ENCODE measurements at regions not wholly inside any gene's neighbourhood (a gene's known extent, or its start where the extent isn't known, plus 50 kb on each side); places are given as distances from the start of the nearest gene placed in this dataset.

DNA sequence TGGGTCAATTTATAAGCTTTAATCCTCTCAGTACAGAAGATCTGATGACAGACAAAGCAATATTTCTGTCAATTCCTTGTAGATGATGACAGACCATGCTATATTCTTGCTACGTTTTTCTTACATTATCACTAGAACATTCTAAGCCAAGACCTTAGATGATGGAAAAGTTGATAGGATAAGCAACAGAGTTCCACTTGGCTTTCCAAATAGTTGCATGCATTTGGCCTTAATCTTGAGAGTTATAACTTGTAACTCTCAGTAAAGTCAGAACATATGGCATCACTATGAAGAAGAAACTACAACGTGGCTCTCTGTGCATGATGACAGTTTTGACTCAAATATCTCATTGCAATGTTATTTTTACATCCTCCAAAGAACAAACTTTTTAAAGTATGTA lies 544.3 kb upstream of the LRRC4C start:
- TF ChIP-seq, protein P1, sequence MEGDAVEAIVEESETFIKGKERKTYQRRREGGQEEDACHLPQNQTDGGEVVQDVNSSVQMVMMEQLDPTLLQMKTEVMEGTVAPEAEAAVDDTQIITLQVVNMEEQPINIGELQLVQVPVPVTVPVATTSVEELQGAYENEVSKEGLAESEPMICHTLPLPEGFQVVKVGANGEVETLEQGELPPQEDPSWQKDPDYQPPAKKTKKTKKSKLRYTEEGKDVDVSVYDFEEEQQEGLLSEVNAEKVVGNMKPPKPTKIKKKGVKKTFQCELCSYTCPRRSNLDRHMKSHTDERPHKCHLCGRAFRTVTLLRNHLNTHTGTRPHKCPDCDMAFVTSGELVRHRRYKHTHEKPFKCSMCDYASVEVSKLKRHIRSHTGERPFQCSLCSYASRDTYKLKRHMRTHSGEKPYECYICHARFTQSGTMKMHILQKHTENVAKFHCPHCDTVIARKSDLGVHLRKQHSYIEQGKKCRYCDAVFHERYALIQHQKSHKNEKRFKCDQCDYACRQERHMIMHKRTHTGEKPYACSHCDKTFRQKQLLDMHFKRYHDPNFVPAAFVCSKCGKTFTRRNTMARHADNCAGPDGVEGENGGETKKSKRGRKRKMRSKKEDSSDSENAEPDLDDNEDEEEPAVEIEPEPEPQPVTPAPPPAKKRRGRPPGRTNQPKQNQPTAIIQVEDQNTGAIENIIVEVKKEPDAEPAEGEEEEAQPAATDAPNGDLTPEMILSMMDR (CRISPR knock-in tag; IDR thresholded peaks at IDR 0.05) = no peak
- TF ChIP-seq FOXK2 (IDR thresholded peaks at IDR 0.05) = no peak
- TF ChIP-seq, protein P2, sequence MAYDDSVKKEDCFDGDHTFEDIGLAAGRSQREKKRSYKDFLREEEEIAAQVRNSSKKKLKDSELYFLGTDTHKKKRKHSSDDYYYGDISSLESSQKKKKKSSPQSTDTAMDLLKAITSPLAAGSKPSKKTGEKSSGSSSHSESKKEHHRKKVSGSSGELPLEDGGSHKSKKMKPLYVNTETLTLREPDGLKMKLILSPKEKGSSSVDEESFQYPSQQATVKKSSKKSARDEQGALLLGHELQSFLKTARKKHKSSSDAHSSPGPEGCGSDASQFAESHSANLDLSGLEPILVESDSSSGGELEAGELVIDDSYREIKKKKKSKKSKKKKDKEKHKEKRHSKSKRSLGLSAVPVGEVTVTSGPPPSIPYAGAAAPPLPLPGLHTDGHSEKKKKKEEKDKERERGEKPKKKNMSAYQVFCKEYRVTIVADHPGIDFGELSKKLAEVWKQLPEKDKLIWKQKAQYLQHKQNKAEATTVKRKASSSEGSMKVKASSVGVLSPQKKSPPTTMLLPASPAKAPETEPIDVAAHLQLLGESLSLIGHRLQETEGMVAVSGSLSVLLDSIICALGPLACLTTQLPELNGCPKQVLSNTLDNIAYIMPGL (CRISPR knock-in tag; IDR thresholded peaks at IDR 0.05; ENCODE audit: borderline replicate concordance in 1 of 2, low read depth in 1 of 2) = no peak
- no peak for TF ChIP-seq ETV6 (CRISPR knock-in tag; conservative IDR thresholded peaks at IDR 0.05)
- TF ChIP-seq, protein P3, sequence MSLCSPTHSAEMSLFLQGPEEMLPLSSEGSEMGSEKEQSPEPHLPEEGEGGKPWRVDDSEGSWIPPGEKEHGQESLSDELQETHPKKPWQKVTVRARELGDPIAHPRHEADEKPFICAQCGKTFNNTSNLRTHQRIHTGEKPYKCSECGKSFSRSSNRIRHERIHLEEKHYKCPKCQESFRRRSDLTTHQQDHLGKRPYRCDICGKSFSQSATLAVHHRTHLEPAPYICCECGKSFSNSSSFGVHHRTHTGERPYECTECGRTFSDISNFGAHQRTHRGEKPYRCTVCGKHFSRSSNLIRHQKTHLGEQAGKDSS (CRISPR knock-in tag; IDR thresholded peaks at IDR 0.05; ENCODE audit: borderline replicate concordance, low read depth) = no peak
- no peak for TF ChIP-seq SMAD1 (CRISPR knock-in tag; IDR thresholded peaks at IDR 0.05; ENCODE audit: borderline replicate concordance, low read depth)
- no peak for TF ChIP-seq ZNF207 (IDR thresholded peaks at IDR 0.05; ENCODE audit: borderline replicate concordance)
- TF ChIP-seq TAF1 (CRISPR knock-in tag; IDR thresholded peaks at IDR 0.05) = no peak
- TF ChIP-seq TCF12 (IDR thresholded peaks at IDR 0.05) = no peak
- no peak for TF ChIP-seq TCF12 (CRISPR knock-in tag; IDR thresholded peaks at IDR 0.05)
- TF ChIP-seq POLR2AphosphoS5 (IDR thresholded peaks at IDR 0.05; ENCODE audit: low read depth, low read length) = no peak
- TF ChIP-seq, protein P4, sequence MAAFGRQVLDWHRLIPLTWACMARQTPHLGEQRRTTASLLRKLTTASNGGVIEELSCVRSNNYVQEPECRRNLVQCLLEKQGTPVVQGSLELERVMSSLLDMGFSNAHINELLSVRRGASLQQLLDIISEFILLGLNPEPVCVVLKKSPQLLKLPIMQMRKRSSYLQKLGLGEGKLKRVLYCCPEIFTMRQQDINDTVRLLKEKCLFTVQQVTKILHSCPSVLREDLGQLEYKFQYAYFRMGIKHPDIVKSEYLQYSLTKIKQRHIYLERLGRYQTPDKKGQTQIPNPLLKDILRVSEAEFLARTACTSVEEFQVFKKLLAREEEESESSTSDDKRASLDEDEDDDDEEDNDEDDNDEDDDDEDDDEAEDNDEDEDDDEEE (CRISPR knock-in tag; IDR thresholded peaks at IDR 0.05) = no peak
- TF ChIP-seq ZEB1 (IDR thresholded peaks at IDR 0.05; ENCODE audit: insufficient replicate concordance, low read depth) = no peak
- TF ChIP-seq, protein P5, sequence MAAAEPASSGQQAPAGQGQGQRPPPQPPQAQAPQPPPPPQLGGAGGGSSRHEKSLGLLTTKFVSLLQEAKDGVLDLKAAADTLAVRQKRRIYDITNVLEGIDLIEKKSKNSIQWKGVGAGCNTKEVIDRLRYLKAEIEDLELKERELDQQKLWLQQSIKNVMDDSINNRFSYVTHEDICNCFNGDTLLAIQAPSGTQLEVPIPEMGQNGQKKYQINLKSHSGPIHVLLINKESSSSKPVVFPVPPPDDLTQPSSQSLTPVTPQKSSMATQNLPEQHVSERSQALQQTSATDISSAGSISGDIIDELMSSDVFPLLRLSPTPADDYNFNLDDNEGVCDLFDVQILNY (CRISPR knock-in tag; conservative IDR thresholded peaks at IDR 0.05) = no peak
- TF ChIP-seq, protein P6, sequence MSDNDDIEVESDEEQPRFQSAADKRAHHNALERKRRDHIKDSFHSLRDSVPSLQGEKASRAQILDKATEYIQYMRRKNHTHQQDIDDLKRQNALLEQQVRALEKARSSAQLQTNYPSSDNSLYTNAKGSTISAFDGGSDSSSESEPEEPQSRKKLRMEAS (IDR thresholded peaks at IDR 0.05) = no peak
